ENCODE measurements at regions not wholly inside any gene's neighbourhood (a gene's known extent, or its start where the extent isn't known, plus 50 kb on each side); places are given as distances from the start of the nearest gene placed in this dataset.
"Not testable (repeated sequence)": the region's sequence is repeated elsewhere in the genome, so short reads cannot be mapped to it uniquely, and the experiment has no call there.

DNA sequence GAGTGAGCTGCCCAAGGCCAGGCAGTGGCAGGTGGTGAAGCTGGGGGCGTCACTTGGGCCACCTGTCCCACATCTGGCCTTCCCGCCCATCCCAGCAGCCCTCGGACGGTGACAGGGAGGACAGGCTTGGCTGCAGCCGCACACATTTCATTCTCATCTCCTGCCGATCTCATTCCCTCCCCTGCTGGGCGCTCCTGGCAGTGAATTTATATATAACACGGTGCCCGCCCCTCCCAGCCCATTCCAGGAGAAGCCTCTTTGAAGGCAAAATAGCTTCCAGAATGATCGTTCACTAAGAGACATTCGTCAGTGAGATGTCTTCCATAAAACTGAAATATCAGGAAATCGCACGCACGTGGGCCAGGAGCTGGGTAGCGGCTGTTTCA lies 861.3 kb downstream of the TBC1D22A start:
- Histone ChIP-seq H3K4me1 (no peaks in the 10 kb centered on the region), H3K9me3 (no peaks in the 10 kb centered on the region), H3K27me3 (ENCODE audit: low read depth) (no peaks in the 10 kb centered on the region), H3K36me3 (replicated peaks) (no peaks in the 10 kb centered on the region), H3K4me3 (no peak overlapping the region)
- in situ Hi-C loops (cut with MboI; ENCODE audit: low sequenced_read_pairs), result no loop called here
- no peak for DNase-seq (ENCODE audit: low spot score in 2 of 2)

DNA sequence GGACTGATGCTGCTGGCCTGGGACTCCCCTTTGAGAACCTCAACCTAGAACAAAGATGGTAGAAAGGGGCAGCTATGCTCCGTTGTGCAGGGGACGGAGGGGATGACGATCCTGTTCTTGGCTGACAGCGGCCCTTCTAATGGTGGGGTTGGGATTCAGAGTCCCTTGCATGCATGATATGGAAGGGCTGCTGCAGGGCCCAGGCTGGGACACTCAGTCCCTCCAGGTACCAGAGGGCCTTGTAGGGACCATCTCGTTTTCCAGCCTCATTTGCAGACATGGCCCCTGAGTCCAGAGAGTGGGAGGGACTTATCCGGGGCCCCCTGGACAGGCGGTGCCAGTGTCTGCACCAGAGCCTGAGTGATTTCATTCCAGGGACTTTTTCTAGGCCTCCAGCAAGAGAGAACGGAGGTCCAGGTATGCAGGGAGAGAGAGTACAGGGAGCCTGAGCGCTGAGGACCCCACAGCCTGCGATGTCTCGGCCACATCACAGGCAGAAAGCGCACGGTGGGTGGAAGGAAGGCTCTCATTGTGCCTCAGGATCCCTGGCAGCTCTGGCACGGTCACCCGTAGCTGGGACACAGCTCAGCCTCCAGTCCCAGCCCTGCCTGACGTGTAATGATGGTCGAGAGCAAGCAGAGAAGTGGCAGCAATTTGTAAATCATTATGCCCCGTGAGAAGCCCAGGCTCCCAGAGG lies 860.8 kb downstream of the TBC1D22A start:
- Histone ChIP-seq H3K4me1 (no peaks in the 10 kb centered on the region), H3K27me3 (ENCODE audit: low read depth) (no peaks in the 10 kb centered on the region), H3K4me3 (no peak overlapping the region), H3K36me3 (replicated peaks) (no peaks in the 10 kb centered on the region), H3K9me3 (no peaks in the 10 kb centered on the region)
- in situ Hi-C loops (cut with MboI; ENCODE audit: low sequenced_read_pairs), result no loop called here
- DNase-seq (ENCODE audit: low spot score in 2 of 2), result no peak

DNA sequence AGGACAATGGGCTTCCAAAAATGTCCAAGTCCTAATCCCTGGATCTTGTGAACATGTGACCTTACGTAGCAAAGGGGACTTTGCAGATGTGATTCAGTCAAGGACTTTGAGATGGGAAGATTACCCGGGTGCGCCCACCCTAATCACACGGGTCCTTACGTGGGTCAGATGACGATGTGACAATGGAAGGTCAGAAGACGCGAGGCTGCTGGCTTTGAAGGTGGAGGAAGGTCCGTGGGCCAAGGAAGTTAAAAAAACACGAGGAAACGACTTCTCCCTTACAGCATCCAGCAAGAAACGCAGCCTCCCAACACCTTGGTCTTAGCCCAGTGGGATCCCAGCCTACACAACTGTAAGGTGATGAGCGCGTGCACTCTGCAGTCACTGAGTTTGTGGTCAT lies 860.1 kb downstream of the TBC1D22A start:
- Histone ChIP-seq H3K4me3 (no peak overlapping the region), H3K4me1 (no peaks in the 10 kb centered on the region), H3K36me3 (replicated peaks) (no peaks in the 10 kb centered on the region), H3K27me3 (ENCODE audit: low read depth) (no peaks in the 10 kb centered on the region), H3K9me3 (no peaks in the 10 kb centered on the region)
- DNase-seq (ENCODE audit: low spot score in 2 of 2), result no peak
- in situ Hi-C loops (cut with MboI; ENCODE audit: low sequenced_read_pairs), result no loop called here

- Histone ChIP-seq H3K27me3 (ENCODE audit: low read depth) (no peaks in the 10 kb centered on the region), H3K4me3 (no peak overlapping the region), H3K9me3 (no peaks in the 10 kb centered on the region), H3K4me1 (no peaks in the 10 kb centered on the region), H3K36me3 (replicated peaks) (no peaks in the 10 kb centered on the region)
- DNase-seq (ENCODE audit: low spot score in 2 of 2), result no peak
- in situ Hi-C loops (cut with MboI; ENCODE audit: low sequenced_read_pairs), result no loop called here
These were observed 858.8 kb downstream of the TBC1D22A start for GRCh38 chr22:47621253-47621652.

DNA sequence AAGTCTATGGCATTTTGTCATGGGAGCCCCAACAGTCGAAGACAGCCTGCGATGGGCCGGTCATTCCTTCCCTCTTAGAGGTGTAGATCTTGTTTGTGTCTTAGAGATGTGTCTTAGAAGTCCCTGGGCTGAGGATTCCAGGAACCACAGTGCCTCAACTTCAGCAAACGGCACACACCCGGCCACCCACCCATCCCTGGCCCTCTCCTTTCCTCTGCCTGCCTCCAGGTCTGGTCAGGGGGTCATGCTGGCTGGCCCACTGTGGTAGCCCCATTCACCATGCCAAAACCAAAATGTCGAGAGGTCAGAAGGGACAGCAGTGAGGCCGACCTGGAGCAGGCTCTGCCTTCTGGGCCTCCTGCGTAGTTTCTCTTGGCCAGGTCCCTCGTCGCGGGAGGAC lies 857.9 kb downstream of the TBC1D22A start:
- no peaks in the 10 kb centered on the region for H3K4me1 ChIP-seq

DNA sequence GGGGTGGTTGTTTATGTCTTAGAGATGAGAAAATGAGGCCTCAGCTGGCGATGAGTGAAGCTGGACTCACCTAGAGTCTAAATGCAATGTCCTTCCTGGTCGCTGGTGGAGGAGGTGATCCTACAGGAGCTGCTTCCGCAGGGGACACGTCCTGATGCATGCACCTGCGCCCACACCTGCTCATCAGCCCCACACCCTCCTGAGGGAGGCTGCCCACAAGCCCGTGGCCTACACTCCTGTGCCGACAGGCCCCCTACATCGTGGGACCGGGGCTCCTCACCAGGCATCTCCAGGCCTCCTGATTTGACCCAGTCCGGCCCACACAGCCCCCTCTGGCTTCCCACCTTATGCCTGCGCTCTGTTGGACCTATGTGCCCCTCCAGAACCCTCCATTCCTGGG lies 857.2 kb downstream of the TBC1D22A start:
- no peaks in the 10 kb centered on the region for H3K9me3 ChIP-seq
- no peaks in the 10 kb centered on the region for H3K27me3 ChIP-seq (ENCODE audit: low read depth)
- H3K36me3 ChIP-seq (replicated peaks), result no peaks in the 10 kb centered on the region
- H3K4me3 ChIP-seq, result no peak overlapping the region
- no peaks in the 10 kb centered on the region for H3K4me1 ChIP-seq
- in situ Hi-C loops (cut with MboI; ENCODE audit: low sequenced_read_pairs), result no loop called here
- no peak for DNase-seq (ENCODE audit: low spot score in 2 of 2)

More for the DNA sequence above, 857.9 kb downstream of the TBC1D22A start:
- in situ Hi-C loops (cut with MboI; ENCODE audit: low sequenced_read_pairs), result no loop called here
- Histone ChIP-seq H3K9me3 (no peaks in the 10 kb centered on the region), H3K27me3 (ENCODE audit: low read depth) (no peaks in the 10 kb centered on the region), H3K36me3 (replicated peaks) (no peaks in the 10 kb centered on the region), H3K4me3 (no peak overlapping the region)
- DNase-seq (ENCODE audit: low spot score in 2 of 2), result no peak

- Histone ChIP-seq H3K9me3 (no peaks in the 10 kb centered on the region), H3K4me3 (no peak overlapping the region), H3K36me3 (replicated peaks) (no peaks in the 10 kb centered on the region), H3K27me3 (ENCODE audit: low read depth) (no peaks in the 10 kb centered on the region), H3K4me1 (no peaks in the 10 kb centered on the region)
- DNase-seq (ENCODE audit: low spot score in 2 of 2), result no peak
- in situ Hi-C loops (cut with MboI; ENCODE audit: low sequenced_read_pairs), result no loop called here
These were observed 855.9 kb downstream of the TBC1D22A start for GRCh38 chr22:47618180-47619010.

GRCh38 chr22:47617186-47617585 lies 854.7 kb downstream of the TBC1D22A start:
- Histone ChIP-seq H3K27me3 (ENCODE audit: low read depth) (no peaks in the 10 kb centered on the region), H3K4me3 (no peak overlapping the region), H3K36me3 (replicated peaks) (no peaks in the 10 kb centered on the region), H3K4me1 (no peaks in the 10 kb centered on the region), H3K9me3 (no peaks in the 10 kb centered on the region)
- no peak for DNase-seq (ENCODE audit: low spot score in 2 of 2)
- in situ Hi-C loops (cut with MboI; ENCODE audit: low sequenced_read_pairs), result no loop called here

DNA sequence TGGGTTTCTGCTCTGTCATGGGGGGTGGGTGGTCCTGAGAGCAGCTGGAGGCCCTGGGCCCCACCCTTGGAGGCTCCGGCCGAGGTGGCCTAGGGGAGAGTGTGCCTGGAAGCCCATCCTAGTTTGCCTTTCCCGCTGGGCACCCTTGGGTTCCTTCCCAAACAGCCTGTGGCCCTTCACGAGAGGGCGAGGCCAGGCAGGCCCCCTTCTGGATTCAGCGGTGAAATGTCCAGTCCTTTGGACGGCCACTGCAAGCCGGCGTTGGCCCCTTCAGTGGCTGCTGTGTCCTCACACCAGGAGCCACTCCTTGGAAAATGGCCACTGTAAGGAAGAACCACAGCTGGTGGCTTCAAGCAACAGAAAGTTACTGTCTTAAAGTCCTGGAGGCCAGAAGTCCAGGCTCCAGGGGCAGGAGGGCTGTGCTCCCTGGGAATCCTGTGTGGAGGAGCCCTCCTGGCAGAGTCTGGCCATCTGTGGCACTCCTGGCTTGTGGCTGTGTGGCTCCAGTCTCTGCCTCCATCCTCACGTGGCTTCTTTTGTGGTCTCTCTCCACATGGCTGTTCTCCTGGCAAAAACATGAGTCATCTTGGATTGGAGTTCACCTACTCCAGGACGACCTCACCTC lies 854.1 kb downstream of the TBC1D22A start:
- in situ Hi-C loops (cut with MboI; ENCODE audit: low sequenced_read_pairs), result no loop called here
- no peaks in the 10 kb centered on the region for H3K9me3 ChIP-seq
- H3K4me1 ChIP-seq, result no peaks in the 10 kb centered on the region
- H3K36me3 ChIP-seq (replicated peaks), result no peaks in the 10 kb centered on the region
- no peak for DNase-seq (ENCODE audit: low spot score in 2 of 2)
- no peak overlapping the region for H3K4me3 ChIP-seq
- no peaks in the 10 kb centered on the region for H3K27me3 ChIP-seq (ENCODE audit: low read depth)

GRCh38 chr22:47615051-47615450 lies 852.6 kb downstream of the TBC1D22A start:
- Histone ChIP-seq H3K4me3 (no peak overlapping the region), H3K36me3 (replicated peaks) (no peaks in the 10 kb centered on the region), H3K27me3 (ENCODE audit: low read depth) (no peaks in the 10 kb centered on the region), H3K9me3 (no peaks in the 10 kb centered on the region), H3K4me1 (no peaks in the 10 kb centered on the region)
- in situ Hi-C loops (cut with MboI; ENCODE audit: low sequenced_read_pairs), result no loop called here
- DNase-seq (ENCODE audit: low spot score in 2 of 2), result no peak

- Histone ChIP-seq H3K9me3 (no peaks in the 10 kb centered on the region), H3K27me3 (ENCODE audit: low read depth) (no peaks in the 10 kb centered on the region), H3K4me3 (no peak overlapping the region), H3K4me1 (no peaks in the 10 kb centered on the region), H3K36me3 (replicated peaks) (no peaks in the 10 kb centered on the region)
- in situ Hi-C loops (cut with MboI; ENCODE audit: low sequenced_read_pairs), result no loop called here
- DNase-seq (ENCODE audit: low spot score in 2 of 2), result no peak
These were observed 851.3 kb downstream of the TBC1D22A start for GRCh38 chr22:47613606-47614350.

GRCh38 chr22:47613181-47613580 lies 850.7 kb downstream of the TBC1D22A start:
- DNase-seq (ENCODE audit: low spot score in 2 of 2); H3K4me1 ChIP-seq; H3K4me3 ChIP-seq; H3K9me3 ChIP-seq; in situ Hi-C loops (cut with MboI; ENCODE audit: low sequenced_read_pairs); H3K27me3 ChIP-seq (ENCODE audit: low read depth); H3K36me3 ChIP-seq (replicated peaks): not testable (repeated sequence)

DNA sequence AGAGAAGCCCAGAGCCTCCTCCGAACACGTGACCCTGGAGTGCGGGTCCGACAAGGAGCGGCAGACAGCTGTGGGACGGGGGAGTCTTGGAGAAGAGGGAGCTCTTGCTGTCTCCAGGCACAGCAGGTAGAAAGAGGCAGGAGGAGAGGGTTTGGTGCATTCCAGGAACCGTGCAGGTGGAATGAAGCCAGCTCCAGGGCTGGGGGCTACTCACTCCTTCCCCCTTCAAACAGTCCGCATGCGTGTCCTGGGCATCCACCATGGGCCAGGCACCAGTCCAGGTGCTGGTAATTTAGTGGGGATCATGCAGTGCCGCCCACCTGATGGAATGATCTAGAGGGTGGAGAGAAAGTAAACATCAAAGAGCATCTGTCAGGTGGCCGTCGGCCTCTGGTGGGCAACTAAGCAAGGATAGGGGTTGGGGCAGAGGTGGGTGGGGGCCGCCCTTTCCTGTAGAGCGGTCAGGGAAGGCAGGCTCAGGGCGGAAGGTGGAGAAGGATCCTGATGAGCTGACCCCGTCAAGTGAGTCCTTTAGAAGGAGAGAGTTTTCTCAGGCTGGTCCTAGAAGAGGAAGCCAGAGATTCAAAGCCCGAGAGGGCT lies 850.0 kb downstream of the TBC1D22A start:
- in situ Hi-C loops (cut with MboI; ENCODE audit: low sequenced_read_pairs), result no loop called here
- H3K4me1 ChIP-seq, result no peaks in the 10 kb centered on the region
- H3K27me3 ChIP-seq (ENCODE audit: low read depth), result no peaks in the 10 kb centered on the region

More for the DNA sequence above, 850.0 kb downstream of the TBC1D22A start:
- Histone ChIP-seq H3K9me3 (no peaks in the 10 kb centered on the region), H3K4me3 (no peak overlapping the region), H3K36me3 (replicated peaks) (no peaks in the 10 kb centered on the region)
- no peak for DNase-seq (ENCODE audit: low spot score in 2 of 2)
